Activated CD4-positive, alpha-beta T cell treated with anti-CD3 and anti-CD28 coated beads for 48 hours (primary cell): ENCODE measurements at regions not wholly inside any gene's neighbourhood (a gene's known extent, or its start where the extent isn't known, plus 50 kb on each side); places are given as distances from the start of the nearest gene placed in this dataset.

Source experiments
- DNase-seq: peaks from one replicate; pipeline ENCODE4 v3.0.0-alpha.2; 2020

- no peak for DNase-seq
Measured at GRCh38 chr15:35736150-35736549, 190.2 kb upstream of the DPH6 start.

- no peak for DNase-seq
Measured at GRCh38 chr15:35737441-35737840, 191.5 kb upstream of the DPH6 start.

GRCh38 chr15:35738370-35738769 is 192.4 kb upstream of the DPH6 start:
- no peak for DNase-seq

- DNase-seq: no peak
Measured at GRCh38 chr15:35740761-35741160, 194.8 kb upstream of the DPH6 start.

- no peak for DNase-seq
Measured at GRCh38 chr15:35741395-35741794, 195.4 kb upstream of the DPH6 start.

- no peak for DNase-seq
Measured at GRCh38 chr15:35741881-35742280, 195.9 kb upstream of the DPH6 start.

- DNase-seq: no peak
Measured at GRCh38 chr15:35743321-35743720, 197.4 kb upstream of the DPH6 start.

GRCh38 chr15:35746121-35746520 is 200.2 kb upstream of the DPH6 start:
- no peak for DNase-seq

- DNase-seq: no peak
Measured at GRCh38 chr15:35748105-35748504, 202.1 kb upstream of the DPH6 start.

- no peak for DNase-seq
Measured at GRCh38 chr15:35750051-35750450, 204.1 kb upstream of the DPH6 start.

- peak; percentile 74 for DNase-seq
Measured at GRCh38 chr15:35751413-35752133, 205.6 kb upstream of the DPH6 start.

GRCh38 chr15:35752134-35752466 is 206.1 kb upstream of the DPH6 start:
- DNase-seq: no peak

- DNase-seq: no peak
Measured at GRCh38 chr15:35753486-35753885, 207.5 kb upstream of the DPH6 start.

GRCh38 chr15:35755237-35755802 is 209.4 kb upstream of the DPH6 start:
- DNase-seq: no peak

- no peak for DNase-seq
Measured at GRCh38 chr15:35756623-35757022, 210.7 kb upstream of the DPH6 start.

GRCh38 chr15:35757361-35757760 is 211.4 kb upstream of the DPH6 start:
- DNase-seq: no peak

- no peak for DNase-seq
Measured at GRCh38 chr15:35757765-35758164, 211.8 kb upstream of the DPH6 start.

- DNase-seq: no peak
Measured at GRCh38 chr15:35764661-35765519, 218.9 kb upstream of the DPH6 start.

GRCh38 chr15:35768949-35769348 is 223.0 kb upstream of the DPH6 start:
- DNase-seq: no peak

- no peak for DNase-seq
Measured at GRCh38 chr15:35769656-35770055, 223.7 kb upstream of the DPH6 start.

GRCh38 chr15:35771746-35772442 is 225.9 kb upstream of the DPH6 start:
- DNase-seq: no peak

GRCh38 chr15:35774653-35775052 is 228.7 kb upstream of the DPH6 start:
- DNase-seq: no peak

- no peak for DNase-seq
Measured at GRCh38 chr15:35775471-35775870, 229.5 kb upstream of the DPH6 start.

- no peak for DNase-seq
Measured at GRCh38 chr15:35777061-35777460, 231.1 kb upstream of the DPH6 start.
